ENCODE measurements at regions not wholly inside any gene's neighbourhood (a gene's known extent, or its start where the extent isn't known, plus 50 kb on each side); places are given as distances from the start of the nearest gene placed in this dataset.

GRCh38 chr21:35779167-35779566 is 281.2 kb downstream of the SETD4 start:
- TF ChIP-seq CTCF (IDR thresholded peaks at IDR 0.05) = no peak
- POLR2A ChIA-PET = no interaction called here
- Mint-ChIP-seq H3K4me1 (no peaks in the 10 kb centered on the region), H3K9me3 (no peaks in the 10 kb centered on the region), H3K27me3 (peaks cover 19% of the 10 kb centered on the region), H3K36me3 (ENCODE audit: low read depth) (no peaks in the 10 kb centered on the region), H3K27ac (no peak overlapping the region), H3K4me3 (no peak overlapping the region)
- CTCF ChIA-PET = no interaction called here
- intact Hi-C loops (cut with micrococcal nuclease) = loop anchor here (10.0 kb wide), 1 partner anchor 64 kb away; no protein-coding TSS in a partner anchor
- no peak for DNase-seq
- ATAC-seq (ENCODE audit: low read depth) = no peak

- Mint-ChIP-seq H3K9me3 (no peaks in the 10 kb centered on the region), H3K36me3 (ENCODE audit: low read depth) (no peaks in the 10 kb centered on the region), H3K4me3 (no peak overlapping the region), H3K27me3 (peaks cover 19% of the 10 kb centered on the region), H3K4me1 (no peaks in the 10 kb centered on the region), H3K27ac (no peak overlapping the region)
- no peak for DNase-seq
- intact Hi-C loops (cut with micrococcal nuclease) = loop anchor here (10.0 kb wide), 1 partner anchor 62 kb away; no protein-coding TSS in a partner anchor
- ChIA-PET POLR2A (no interaction called here), CTCF (no interaction called here)
- TF ChIP-seq CTCF (IDR thresholded peaks at IDR 0.05) = no peak
- no peak for ATAC-seq (ENCODE audit: low read depth)
These were observed 283.2 kb downstream of the SETD4 start for GRCh38 chr21:35777081-35777480.

DNA sequence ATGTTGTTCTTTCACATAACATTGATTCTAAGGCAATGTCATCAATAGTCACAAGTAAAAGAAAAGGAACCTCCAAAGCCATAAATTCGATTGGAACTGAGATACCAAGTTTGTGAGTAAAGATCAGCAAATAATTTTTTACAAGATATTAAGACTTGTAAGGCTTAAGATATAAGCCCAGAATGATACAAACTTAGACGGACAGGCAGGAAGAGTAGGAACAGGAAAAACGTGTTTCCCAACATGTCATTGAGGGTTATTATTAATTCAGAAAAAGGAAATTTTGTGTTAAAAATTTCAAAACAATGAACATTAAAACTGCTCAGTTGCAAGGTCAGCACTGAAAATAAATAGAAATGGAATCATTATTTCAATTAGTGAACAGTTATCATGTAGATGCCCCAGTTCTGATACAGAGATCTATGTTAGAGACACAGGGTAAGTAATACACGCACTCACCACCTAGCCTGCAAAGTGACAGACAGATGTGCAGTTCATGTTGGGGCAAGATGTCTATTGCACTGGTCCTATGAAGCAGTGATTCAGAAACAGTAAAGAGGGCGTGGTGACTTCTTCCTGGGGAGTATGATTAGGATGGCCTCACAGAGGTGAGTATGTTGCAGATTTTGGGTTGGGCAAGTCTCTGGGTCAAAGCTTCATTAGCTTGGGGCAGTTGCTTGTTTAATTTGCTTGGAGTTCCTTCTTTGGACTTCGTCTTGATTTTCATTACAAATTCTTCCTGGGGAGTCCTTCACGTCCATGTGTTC is 284.4 kb downstream of the SETD4 start:
- Mint-ChIP-seq H3K27me3 (peaks cover 16% of the 10 kb centered on the region), H3K36me3 (ENCODE audit: low read depth) (no peaks in the 10 kb centered on the region), H3K4me1 (no peaks in the 10 kb centered on the region), H3K9me3 (no peaks in the 10 kb centered on the region), H3K27ac (no peak overlapping the region), H3K4me3 (no peak overlapping the region)
- ATAC-seq (ENCODE audit: low read depth) = no peak
- CTCF ChIA-PET = no interaction called here
- no peak for TF ChIP-seq CTCF (IDR thresholded peaks at IDR 0.05)
- intact Hi-C loops (cut with micrococcal nuclease) = loop anchor here (10.0 kb wide), 1 partner anchor 61 kb away; no protein-coding TSS in a partner anchor
- no peak for DNase-seq
- POLR2A ChIA-PET = no interaction called here

DNA sequence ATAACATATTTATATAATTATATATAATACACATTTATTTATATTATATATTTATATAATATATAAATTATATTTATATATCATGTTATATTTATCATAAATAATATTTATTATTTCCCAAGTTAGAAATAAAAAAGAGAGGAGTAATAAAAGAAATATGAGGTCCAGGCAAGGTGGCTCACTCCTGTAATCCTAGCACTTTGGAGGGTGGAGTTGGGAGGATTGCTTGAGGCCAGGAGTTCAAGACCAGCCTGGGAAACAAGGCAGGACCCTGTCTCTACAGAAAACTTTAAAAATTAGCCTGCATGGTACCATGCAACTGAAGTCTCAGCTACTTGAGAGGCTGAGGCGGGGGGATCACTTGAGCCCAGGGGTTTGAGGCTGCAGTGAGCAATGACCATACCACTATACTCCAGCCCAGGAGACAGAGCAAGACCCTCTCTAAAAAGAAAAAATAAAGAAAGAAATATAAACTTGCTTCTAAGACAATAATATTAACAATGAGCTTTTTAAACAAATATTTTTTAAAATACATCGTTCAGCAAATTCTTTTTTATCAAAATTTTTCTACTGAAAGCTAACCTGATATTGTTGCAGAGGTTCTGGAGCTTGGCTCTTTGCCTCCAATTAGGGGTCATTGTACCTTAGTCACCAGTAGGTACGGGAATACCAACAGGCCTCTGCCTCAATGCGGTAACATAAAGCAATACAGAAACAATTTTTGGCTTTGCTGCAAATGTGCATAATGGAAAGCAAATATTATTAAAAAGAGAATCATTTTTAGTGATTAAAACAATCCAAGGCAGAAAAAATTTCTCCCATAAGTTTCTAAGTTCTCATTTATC is 290.0 kb downstream of the SETD4 start:
- Mint-ChIP-seq H3K9me3 (no peaks in the 10 kb centered on the region), H3K4me3 (no peak overlapping the region), H3K27me3 (peaks cover 3% of the 10 kb centered on the region), H3K36me3 (ENCODE audit: low read depth) (no peaks in the 10 kb centered on the region), H3K27ac (no peak overlapping the region), H3K4me1 (no peaks in the 10 kb centered on the region)
- POLR2A ChIA-PET = no interaction called here
- DNase-seq = no peak
- TF ChIP-seq CTCF (IDR thresholded peaks at IDR 0.05) = no peak
- CTCF ChIA-PET = no interaction called here
- intact Hi-C loops (cut with micrococcal nuclease) = loop anchor here (10.0 kb wide), 1 partner anchor 56 kb away; no protein-coding TSS in a partner anchor
- ATAC-seq (ENCODE audit: low read depth) = no peak

DNA sequence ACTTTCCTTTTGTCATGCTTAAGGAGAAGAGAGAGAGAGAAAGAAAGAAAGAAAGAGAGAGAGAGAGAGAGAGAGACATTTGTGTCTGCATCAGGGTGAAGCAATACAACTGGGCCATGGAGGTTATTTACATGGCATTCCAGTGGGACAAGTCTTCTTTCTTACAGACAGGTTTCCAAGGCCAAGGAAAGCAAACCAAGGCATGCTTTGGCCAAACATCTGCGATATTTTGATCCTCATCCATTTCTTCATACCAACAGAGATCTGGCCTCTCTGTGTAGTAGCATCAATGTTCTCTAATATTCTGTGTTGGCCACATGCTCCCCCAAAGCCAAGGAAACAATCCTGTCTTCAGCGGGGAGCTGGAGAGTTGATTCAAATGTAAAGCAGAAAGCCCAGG is 292.1 kb downstream of the SETD4 start:
- ChIA-PET CTCF (no interaction called here), POLR2A (no interaction called here)
- Mint-ChIP-seq H3K36me3 (ENCODE audit: low read depth) (no peaks in the 10 kb centered on the region), H3K27me3 (peaks cover 11% of the 10 kb centered on the region), H3K4me3 (no peak overlapping the region), H3K9me3 (no peaks in the 10 kb centered on the region), H3K4me1 (no peaks in the 10 kb centered on the region), H3K27ac (no peak overlapping the region)
- intact Hi-C loops (cut with micrococcal nuclease) = no loop called here
- TF ChIP-seq CTCF (IDR thresholded peaks at IDR 0.05) = no peak
- DNase-seq (no peak), ATAC-seq (ENCODE audit: low read depth) (no peak)

All from activated B cell treated with CpG ODN at 0.5 μM for 24 hours (primary cell).